ENCODE measurements at regions not wholly inside any gene's neighbourhood (a gene's known extent, or its start where the extent isn't known, plus 50 kb on each side); places are given as distances from the start of the nearest gene placed in this dataset.
A peak's percentile ranks its signal among the peaks of the same experiment; 100 is the strongest.
"Not testable (repeated sequence)": the region's sequence is repeated elsewhere in the genome, so short reads cannot be mapped to it uniquely, and the experiment has no call there.

DNA sequence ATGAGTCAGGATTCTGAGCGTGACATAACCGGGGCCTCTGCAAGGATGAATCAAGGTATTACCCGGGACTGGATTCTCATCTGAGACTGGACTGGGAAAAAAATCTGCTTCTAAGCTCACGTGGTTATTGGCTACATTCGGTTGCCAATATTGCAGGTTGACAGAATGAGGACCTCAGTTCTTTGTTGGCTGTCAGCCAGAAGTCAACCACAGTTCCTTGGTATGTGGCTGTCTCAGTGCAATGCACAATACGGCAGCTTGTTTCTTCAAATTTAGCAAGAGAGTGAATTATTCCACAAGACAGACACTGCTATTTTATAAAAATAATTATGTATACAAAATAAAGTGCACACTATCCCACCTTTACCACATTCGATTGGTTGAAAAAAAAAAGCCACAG, 424.2 kb downstream of the KLHL4 start:
- no peak for DNase-seq (ENCODE audit: low read depth)

DNA sequence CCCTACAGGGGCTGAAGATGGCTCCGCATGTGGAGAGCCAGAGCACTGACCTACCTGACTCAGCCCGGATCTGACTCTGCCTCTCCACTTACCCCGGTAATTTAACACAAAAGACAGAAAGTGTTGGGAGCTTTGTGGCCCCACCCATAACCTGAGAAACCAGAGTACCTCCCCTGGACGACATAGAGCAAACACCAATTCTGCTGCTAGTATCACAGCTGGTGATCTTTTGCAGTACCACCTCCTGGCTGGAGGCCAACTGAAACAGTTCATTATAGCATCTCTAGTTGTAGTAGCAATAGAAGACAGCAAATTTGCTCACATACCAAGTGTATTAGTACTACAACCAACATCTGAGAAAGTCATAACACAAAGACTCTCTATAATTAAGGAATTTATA, 443.9 kb downstream of the KLHL4 start:
- DNase-seq (ENCODE audit: low read depth): no peak

DNA sequence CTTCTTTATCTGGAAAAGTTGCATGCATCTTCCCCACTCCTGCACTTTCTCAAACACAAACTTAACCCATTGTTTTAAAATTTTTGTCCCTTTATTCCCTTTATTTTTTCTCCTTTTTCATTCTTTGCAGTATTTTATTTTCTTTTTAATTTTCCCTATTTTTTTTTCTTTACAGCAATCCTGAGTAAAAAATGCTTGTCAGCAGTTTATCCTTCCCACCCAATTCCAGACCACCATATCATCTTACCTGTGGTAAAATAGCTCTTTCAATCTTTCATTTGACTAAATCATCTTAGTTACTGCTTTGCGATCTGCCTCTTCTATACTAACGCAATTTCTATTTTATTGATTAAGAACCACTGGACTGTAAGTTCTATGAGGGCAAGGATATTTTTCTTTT, 450.5 kb downstream of the KLHL4 start:
- DNase-seq (ENCODE audit: low read depth): no peak

DNA sequence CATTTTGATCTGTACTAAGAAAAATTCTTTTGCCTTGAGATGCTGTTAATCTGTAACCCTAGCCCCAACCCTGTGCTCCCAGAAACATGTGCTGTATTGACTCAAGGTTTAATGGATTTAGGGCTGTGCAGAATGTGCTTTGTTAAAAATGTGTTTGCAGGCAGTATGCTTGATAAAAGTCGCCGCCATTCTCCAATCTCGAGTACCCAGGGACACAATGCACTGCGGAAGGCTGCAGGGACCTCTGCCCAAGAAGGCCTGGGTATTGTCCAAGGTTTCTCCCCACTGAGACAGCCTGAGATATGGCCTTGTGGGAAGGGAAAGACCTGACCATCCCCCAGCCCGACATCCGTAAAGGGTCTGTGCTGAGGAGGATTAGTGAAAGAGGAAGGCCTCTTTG, 454.5 kb downstream of the KLHL4 start:
- DNase-seq (ENCODE audit: low read depth): not testable (repeated sequence)

DNA sequence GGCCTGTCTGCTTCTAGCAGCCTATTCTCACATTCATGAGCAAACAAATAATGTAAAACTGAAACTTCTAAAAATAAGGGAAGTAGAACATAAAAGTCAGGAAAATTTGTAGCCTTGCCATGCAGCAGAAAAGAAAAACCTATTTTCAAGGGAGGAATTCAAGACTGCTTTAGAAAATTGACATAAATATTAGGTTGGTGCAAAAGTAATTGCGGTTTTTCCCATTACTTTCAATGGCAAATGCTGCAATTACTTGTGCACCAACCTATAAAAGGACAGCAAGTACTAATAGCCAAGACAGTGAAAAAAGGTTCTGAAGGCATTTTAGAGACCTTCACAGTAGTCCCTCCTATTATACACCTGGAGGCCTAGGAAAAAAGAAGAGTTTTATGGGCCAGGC, 457.8 kb downstream of the KLHL4 start:
- DNase-seq (ENCODE audit: low read depth): no peak

DNA sequence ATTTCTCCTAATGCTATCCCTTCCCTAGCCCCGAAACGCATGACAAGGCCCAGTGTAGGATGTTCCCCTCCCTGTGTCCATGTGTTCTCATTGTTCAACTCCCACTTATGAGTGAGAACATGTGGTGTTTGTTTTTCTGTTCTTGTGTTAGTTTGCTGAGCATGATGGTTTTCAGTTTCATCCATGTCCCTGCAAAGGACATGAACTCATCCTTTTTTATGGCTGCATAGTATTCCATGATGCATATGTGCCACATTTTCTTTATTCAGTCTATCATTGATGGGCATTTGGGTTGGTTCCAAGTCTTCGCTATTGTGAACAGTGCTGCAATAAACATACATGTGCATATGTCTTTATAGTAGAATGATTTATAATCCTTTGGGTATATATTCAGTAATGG, 490.3 kb downstream of the KLHL4 start:
- DNase-seq (ENCODE audit: low read depth): not testable (repeated sequence)

DNA sequence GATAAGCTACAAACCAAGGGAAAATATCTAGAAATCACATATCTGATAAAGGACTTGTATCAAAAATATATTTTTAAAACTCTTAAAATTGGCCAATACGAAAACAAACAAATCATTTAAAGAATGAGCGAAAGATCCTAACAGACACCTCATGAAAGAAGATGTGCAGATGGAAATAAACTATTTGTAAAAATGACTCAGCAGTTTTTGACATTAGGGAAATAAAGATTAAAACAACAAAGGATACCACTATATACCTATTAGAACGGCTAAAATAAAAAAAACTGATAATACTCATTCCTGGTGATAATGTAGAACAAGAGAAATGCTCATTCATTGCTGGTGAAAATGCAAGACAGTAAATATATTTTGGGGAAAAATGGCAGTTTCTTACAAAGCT, 506.4 kb downstream of the KLHL4 start:
- DNase-seq (ENCODE audit: low read depth): no peak

DNA sequence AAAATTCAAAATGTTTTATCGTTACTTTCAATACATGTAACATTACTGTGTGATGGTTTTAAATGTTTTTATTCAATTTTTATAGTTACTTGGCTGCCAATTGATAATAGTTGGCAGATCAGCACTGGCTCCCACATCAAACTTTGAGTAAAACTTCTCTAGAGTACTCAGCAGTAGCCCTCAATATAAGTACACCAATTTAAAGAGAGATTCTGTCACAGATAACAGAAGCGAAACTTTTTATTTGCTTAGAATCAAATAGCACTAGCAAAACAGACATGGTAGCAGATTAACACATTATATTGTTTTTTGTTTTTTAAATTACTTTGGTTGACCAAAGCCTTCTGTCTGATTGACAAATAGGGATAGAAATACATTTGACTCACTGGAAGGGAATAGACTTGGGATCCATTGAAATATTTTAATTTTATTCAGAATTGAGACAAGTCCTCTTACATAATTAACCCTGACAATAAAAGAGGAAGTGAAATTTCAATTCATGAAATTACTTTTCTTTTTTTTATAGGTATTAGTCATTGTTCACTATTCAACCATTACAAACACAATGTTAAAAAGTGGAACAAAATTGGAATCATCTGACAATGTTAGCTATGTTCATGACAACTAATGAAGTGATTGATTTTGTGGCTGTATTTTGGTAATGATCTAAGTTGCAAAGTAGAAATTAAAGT, 554.9 kb downstream of the KLHL4 start:
- DNase-seq (ENCODE audit: low read depth): no peak

DNA sequence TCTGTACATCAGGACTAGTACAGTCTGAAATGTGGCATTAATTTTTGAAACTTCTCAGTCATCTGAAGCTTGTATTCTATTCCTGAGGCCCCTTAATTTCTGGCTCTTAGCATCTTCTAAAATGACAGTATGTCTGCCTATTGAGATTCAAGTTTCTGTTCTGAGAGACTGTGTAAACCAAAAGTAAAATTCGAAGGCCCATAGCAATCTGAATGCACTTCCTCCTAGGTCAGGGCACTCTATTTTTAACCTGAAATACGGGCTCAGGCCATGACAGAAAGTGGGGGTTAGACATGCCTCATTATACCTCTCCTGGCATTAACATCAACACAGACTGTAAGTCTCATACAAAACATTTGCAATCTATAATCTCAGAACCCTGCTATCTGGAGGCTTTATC, 584.4 kb downstream of the KLHL4 start:
- no peak for DNase-seq (ENCODE audit: low read depth)

DNA sequence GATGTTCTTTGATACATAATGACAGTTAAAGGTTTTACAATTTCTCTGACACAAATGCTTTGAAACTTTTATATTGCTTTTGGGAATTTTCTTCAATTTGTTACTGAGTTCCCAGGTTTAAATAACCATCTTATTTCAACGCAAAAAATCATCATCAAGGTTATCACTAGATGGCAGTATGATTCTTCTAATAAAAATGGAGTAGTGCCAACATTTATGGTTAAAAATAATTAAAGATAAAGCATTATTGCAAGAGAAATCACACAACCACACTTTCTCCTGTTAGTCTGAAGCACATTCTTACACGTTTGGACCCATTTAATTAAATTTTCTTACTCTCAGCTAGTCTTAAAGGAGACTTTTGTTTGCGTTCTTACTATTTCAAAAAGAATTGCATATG, 611.3 kb upstream of the CPXCR1 start:
- peak; percentile 0 for DNase-seq (ENCODE audit: low read depth)

DNA sequence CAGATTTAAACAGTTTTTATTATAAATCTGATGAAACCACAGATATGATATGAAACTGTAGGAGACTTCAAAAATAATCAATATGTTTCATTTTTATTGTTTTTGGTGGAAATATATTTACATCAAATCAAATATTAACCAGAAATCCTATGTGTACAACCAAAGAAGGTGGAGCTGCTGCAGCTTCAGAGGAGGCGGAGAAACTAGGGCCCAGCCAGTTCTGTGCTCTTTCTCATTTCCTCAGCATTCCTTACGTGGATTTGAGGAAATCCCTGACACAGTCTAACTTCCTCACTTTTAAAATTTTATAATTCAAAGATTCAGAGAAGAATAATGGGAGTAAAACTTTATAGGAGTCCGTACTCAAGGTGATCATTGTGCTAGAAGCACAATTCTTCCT, 610.7 kb upstream of the CPXCR1 start:
- no peak for DNase-seq (ENCODE audit: low read depth)

DNA sequence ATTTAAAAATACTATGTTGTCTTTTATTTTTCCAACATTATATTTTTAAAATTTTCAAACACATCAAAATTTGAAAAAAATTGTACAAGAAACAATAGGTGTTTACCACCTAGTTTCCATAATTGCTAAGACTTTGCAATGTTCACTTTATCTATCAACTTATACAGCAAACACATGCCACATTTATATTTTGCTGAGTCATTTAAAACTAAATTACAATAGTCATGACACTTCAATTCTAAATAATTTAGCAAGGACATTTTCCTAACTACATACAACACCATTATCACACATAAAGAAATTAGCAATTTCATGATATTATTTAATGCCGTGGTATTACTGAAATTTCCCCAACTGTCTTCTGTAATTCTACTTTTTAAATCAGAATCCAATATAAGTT, 600.4 kb upstream of the CPXCR1 start:
- DNase-seq (ENCODE audit: low read depth): no peak

DNA sequence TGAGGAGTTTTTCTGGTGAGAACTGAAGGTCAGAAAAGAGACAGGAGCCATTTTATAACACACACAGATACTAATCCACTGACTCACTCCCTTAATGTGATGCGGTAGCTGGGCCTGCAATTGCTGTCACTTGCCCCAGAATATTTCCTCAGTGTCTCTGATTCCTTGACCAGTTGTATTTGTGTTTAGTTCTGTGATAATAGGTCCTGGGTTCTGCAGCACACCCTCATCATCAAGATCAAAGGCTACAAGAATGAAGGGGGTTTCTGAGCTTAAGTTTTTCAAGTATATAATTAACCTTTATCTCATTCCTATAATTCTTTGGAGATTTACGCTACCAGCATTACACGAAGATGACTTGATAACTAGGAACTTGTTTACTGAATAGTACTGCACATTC, 576.5 kb upstream of the CPXCR1 start:
- DNase-seq (ENCODE audit: low read depth): no peak

DNA sequence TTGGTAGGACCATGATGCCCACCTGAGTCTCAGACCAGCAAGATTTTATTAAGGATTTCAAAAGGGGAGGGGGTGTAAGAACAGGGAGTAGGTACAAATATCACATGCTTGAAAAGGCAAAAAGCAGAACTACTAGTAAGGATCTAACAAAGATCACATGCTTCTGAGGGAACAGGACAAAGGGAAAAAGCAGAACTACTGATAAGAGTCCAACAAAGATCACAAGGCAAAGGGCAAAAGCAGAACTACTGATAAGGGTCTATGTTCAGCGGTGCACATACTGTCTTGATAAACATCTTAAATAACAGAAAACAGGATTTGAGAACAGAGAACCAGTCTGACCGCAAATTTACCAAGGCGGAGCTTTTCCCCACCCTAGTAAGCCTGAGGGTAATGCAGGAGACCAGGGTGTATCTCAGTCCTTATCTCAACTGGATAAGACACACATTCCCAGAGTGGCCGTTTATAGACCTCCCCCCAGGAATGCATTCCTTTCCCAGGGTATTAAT, 573.0 kb upstream of the CPXCR1 start:
- not testable (repeated sequence) for DNase-seq (ENCODE audit: low read depth)

DNA sequence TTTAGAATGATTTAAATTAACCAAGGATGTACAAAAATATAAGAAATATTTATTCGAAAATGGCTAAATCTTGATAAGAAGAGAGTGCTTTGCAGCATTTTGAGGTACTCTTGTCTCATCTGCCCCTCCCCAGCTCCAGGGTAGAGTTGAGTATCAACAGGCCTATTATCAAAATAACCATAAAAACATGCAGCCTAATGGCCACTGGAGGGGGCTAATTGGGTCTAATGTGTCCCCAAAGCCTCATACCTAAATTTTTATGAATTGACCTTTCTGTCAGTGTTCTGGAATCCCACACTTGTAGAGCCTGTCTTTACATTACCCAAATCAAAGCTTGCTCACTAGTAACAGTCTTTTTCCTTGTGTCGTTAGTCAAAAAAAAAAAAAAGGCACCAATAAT, 544.9 kb upstream of the CPXCR1 start:
- no peak for DNase-seq (ENCODE audit: low read depth)

DNA sequence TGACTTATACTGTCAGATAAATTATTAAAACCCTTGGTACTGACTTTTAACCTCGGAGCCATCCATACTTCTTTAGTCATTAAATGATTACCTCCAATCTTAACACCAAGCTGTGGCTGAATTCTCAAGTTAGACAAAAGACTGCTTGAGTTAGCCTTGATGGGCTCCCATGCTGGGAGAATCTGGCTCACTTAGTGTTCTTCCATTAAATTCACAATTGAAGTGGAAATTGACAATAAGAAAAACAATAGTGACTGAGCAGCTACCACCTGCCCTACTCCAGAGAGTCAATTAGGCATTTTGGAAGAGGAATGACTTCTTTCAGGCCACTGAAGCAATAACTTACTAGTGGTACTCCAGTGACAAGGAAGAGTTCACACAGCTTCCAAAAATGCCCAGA, 503.0 kb upstream of the CPXCR1 start:
- no peak for DNase-seq (ENCODE audit: low read depth)

DNA sequence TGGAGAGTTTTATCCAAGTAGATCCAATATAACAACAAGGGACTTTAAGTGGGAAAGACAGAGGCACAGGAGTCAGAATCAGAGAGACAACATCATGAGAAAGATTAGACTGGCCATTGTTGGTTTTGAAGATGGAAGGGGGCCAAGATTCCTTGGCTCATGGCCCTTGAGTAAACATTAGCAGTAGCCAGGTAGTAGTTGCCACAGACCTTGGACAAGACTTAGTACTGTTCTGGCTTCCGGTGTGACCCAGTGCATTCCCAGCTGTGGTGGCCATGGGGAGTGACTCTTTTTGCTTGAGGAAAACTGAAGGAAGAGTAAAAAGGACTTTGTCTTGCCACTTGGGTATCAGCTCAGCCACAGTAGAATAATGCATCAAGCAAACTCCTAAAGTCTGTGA, 462.2 kb upstream of the CPXCR1 start:
- peak; percentile 18 for DNase-seq (ENCODE audit: low read depth)

DNA sequence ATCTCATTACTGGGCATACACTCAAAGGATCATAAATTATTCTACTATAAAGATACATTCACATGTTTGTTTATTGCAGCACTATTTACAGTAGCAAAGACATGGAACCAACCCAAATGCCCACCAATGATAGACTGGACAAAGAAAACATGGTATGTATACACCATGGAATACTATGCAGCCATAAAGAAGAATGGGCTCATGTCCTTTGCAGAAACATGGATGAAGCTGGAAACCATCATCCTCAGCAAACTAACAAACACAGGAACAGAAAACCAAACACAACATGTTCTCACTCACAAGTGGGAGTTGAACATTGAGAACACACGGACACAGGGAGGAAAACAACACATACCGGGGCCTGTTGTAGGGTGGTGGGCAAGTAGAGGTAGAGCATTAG, 433.1 kb upstream of the CPXCR1 start:
- not testable (repeated sequence) for DNase-seq (ENCODE audit: low read depth)

DNA sequence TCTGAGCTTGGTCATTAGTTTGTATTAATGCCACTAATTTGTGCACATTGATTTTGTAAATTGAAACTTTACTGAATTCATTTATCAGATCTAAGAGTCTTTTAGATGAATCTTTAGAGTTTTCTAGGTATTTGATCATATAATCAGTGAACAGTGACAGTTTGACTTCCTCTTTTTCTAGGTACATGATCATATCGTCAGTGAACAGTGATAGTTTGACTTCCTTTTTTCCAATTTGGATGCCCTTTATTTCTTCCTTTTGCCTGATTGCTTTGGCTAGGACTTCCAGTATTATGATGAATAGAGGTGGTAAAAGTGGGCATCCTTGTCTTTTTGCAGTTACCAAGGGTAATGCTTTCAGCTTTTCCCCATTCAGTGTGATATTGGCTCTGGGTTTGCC, 421.4 kb upstream of the CPXCR1 start:
- no peak for DNase-seq (ENCODE audit: low read depth)

DNA sequence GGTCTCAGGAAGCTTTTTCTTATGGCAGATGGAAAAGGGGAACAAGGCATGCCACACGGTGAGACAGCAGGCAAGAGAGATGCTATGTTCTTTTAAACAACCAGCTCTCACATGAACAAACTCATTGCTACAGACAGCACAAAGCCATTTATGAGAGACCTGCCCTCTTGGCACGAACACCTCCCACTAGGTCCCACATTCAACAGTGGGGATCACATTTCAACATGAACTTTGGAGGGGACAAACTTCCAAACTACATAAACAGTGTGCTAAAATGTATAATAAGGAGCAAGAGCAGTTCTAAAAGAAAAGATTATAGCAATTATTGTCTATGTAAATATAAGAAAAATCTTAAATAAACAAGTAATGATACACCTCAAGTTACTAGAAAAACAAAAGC, 391.8 kb upstream of the CPXCR1 start:
- DNase-seq (ENCODE audit: low read depth): no peak

DNA sequence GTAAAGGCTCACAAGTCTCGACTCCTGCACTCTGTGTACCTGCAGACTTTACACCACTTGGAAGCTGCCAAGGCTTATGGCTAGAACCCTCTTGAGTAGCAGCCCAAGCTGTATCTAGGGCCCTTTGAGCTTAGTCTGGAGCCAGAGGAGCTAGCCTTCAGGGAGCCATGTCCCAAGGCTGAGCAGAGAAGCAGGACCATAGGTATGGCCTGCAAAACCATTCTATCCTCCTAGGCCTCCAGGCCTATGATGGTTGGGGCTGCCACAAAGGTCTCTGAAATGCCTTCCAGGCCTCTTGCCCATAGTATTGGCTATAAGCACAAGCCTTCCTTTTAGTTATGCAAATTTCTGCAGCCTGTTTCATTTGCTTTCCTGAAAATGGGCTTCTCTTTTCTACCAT, 380.7 kb upstream of the CPXCR1 start:
- no peak for DNase-seq (ENCODE audit: low read depth)

DNA sequence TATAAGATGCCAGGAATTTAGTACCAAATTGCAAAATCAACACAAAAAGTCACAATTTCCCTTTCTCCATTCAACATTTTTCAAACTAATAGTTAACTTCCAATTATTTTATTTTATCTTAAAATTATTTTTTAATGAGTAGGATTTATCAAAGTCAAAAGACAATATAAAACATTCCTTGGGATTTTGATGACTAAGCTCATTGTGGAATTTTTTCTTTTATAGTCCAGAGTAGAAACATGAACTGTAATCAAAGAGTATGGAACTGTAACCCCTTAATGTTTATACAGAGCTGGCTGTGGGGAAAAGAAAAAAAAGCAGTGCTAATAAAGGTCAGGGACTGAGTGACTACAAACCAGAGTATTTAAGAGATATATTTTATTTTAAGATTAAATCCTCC, 368.6 kb upstream of the CPXCR1 start:
- no peak for DNase-seq (ENCODE audit: low read depth)

DNA sequence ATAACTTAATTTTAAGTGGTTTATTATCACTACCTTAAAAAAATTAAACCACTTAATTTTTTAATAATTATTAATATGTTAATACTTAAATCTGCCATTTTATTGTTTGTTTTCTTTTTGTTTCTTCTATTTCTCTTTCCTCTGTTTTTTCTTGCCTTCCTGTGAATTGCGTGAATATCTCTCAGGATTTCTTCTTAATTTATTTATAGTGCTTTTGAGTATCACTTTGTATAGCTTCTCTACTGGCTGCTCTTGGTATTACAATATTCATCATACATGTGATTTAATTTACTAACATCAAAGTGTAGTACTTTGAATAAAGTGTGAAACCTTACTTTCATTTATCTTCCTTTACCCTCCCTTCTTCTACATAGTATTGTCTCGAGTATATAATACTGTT, 349.5 kb upstream of the CPXCR1 start:
- DNase-seq (ENCODE audit: low read depth): no peak

DNA sequence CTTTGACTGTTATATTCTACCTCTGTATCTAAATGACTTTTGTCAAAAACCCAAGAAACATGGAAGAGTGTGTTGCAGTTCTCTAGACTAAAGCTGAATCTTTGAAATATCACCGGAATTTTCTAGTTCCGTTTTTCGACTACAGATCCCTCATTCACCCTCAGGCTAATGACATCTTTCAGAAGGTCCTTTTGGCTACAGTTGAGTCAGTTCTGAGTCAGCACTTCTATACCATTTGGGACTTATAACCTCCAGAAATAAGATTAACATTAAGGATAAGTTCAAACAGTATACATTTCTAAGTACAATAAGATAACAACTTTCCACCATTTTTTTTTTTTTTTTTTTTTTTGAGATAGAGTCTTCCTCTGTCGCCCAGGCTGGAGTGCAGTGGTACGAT, 331.0 kb upstream of the CPXCR1 start:
- no peak for DNase-seq (ENCODE audit: low read depth)

All from HT1080 (cell line).